ENCODE measurements at regions not wholly inside any gene's neighbourhood (a gene's known extent, or its start where the extent isn't known, plus 50 kb on each side); places are given as distances from the start of the nearest gene placed in this dataset.
"Not testable (repeated sequence)": the region's sequence is repeated elsewhere in the genome, so short reads cannot be mapped to it uniquely, and the experiment has no call there.

- H3K4me3 Mint-ChIP-seq, result no peak overlapping the region
- TF ChIP-seq CTCF (conservative IDR thresholded peaks at IDR 0.05), result no peak
- no peaks in the 10 kb centered on the region for H3K9me3 Mint-ChIP-seq
- no peak overlapping the region for H3K27ac Mint-ChIP-seq
- peaks cover 6% of the 10 kb centered on the region for H3K4me1 Mint-ChIP-seq (ENCODE audit: unreplicated experiment)
- H3K27me3 Mint-ChIP-seq, result peaks cover 2% of the 10 kb centered on the region
- no peaks in the 10 kb centered on the region for H3K36me3 Mint-ChIP-seq
- no peak for DNase-seq (ENCODE audit: extremely low spot score, unreplicated experiment)
Observed at GRCh38 chr11:122578171-122578825, 77.2 kb upstream of the UBASH3B start.

- H3K27me3 Mint-ChIP-seq, result peaks cover 7% of the 10 kb centered on the region
- no peaks in the 10 kb centered on the region for H3K9me3 Mint-ChIP-seq
- H3K4me1 Mint-ChIP-seq (ENCODE audit: unreplicated experiment), result no peaks in the 10 kb centered on the region
- no peaks in the 10 kb centered on the region for H3K36me3 Mint-ChIP-seq
- no peak for TF ChIP-seq CTCF (conservative IDR thresholded peaks at IDR 0.05)
- no peak for DNase-seq (ENCODE audit: extremely low spot score, unreplicated experiment)
- H3K27ac Mint-ChIP-seq, result no peak overlapping the region
- no peak overlapping the region for H3K4me3 Mint-ChIP-seq
Observed at GRCh38 chr11:122572592-122572991, 82.9 kb upstream of the UBASH3B start.

- Mint-ChIP-seq H3K9me3 (peaks cover 7% of the 10 kb centered on the region), H3K4me3 (no peak overlapping the region), H3K27ac (no peak overlapping the region), H3K4me1 (ENCODE audit: unreplicated experiment) (no peaks in the 10 kb centered on the region), H3K27me3 (peaks cover 7% of the 10 kb centered on the region), H3K36me3 (no peaks in the 10 kb centered on the region)
- no peak for TF ChIP-seq CTCF (conservative IDR thresholded peaks at IDR 0.05)
- DNase-seq (ENCODE audit: extremely low spot score, unreplicated experiment), result no peak
Observed at GRCh38 chr11:122563761-122564160, 91.8 kb upstream of the UBASH3B start.

- peak overlapping the region; percentile 12 for H3K4me3 Mint-ChIP-seq
- no peaks in the 10 kb centered on the region for H3K36me3 Mint-ChIP-seq
- H3K9me3 Mint-ChIP-seq, result no peaks in the 10 kb centered on the region
- no peak for TF ChIP-seq CTCF (conservative IDR thresholded peaks at IDR 0.05)
- DNase-seq (ENCODE audit: extremely low spot score, unreplicated experiment), result no peak
- peaks cover 4% of the 10 kb centered on the region for H3K4me1 Mint-ChIP-seq (ENCODE audit: unreplicated experiment)
- no peak overlapping the region for H3K27ac Mint-ChIP-seq
- peaks cover 19% of the 10 kb centered on the region for H3K27me3 Mint-ChIP-seq
Observed at GRCh38 chr11:122559734-122560382, 95.7 kb upstream of the UBASH3B start.

GRCh38 chr11:122559218-122559617 is 96.3 kb upstream of the UBASH3B start:
- H3K36me3 Mint-ChIP-seq; DNase-seq (ENCODE audit: extremely low spot score, unreplicated experiment); H3K9me3 Mint-ChIP-seq; H3K27ac Mint-ChIP-seq; H3K4me1 Mint-ChIP-seq (ENCODE audit: unreplicated experiment); H3K4me3 Mint-ChIP-seq: not testable (repeated sequence)
- peaks cover 19% of the 10 kb centered on the region for H3K27me3 Mint-ChIP-seq

- not testable (repeated sequence) for H3K9me3 Mint-ChIP-seq; H3K27ac Mint-ChIP-seq; H3K4me1 Mint-ChIP-seq (ENCODE audit: unreplicated experiment); H3K36me3 Mint-ChIP-seq; DNase-seq (ENCODE audit: extremely low spot score, unreplicated experiment)
- Mint-ChIP-seq H3K4me3 (peak overlapping the region; percentile 76), H3K27me3 (peaks cover 19% of the 10 kb centered on the region)
Observed at GRCh38 chr11:122557163-122557562, 98.4 kb upstream of the UBASH3B start.

All from type B pancreatic cell (in vitro differentiated cells).